H1 (cell line): ENCODE measurements at regions not wholly inside any gene's neighbourhood (a gene's known extent, or its start where the extent isn't known, plus 50 kb on each side); places are given as distances from the start of the nearest gene placed in this dataset.

Experiments used
- POLR2AphosphoS5 ChIP-seq: IDR thresholded peaks from 2 replicates; pipeline ENCODE4 v1.6.1; 2011; ENCODE audit warnings: low read depth, low read length
- SP1 ChIP-seq: IDR thresholded peaks from 2 replicates; pipeline ENCODE4 v1.6.1; 2011; ENCODE audit warnings: low read depth, low read length
- SRF ChIP-seq: IDR thresholded peaks from 2 replicates; pipeline ENCODE4 v1.6.1; 2011; ENCODE audit warnings: mild to moderate bottlenecking, low read depth, low read length, moderate library complexity
- TAF1 ChIP-seq: IDR thresholded peaks from 2 replicates; pipeline ENCODE4 v1.6.1; 2011; ENCODE audit warnings: mild to moderate bottlenecking, low read depth, low read length
- YY1 ChIP-seq: IDR thresholded peaks from 2 replicates; pipeline ENCODE4 v1.6.1; 2011; ENCODE audit warnings: low read depth, mild to moderate bottlenecking, low read length
- TF ChIP-seq, protein P1 (sequence below), 3 experiments: IDR thresholded peaks; 1 replicate in 2 of 3; 2 replicates in 1 of 3; pipeline versions ENCODE4 v1.5.1 to v1.6.1; 2011; ENCODE audit warnings: low read length in 3 of 3, mild to moderate bottlenecking in 3 of 3, inconsistent platforms in 2 of 3, low read depth in 1 of 3, moderate library complexity in 1 of 3; ENCODE audit not compliant: insufficient read depth in 1 of 3; ENCODE audit errors: control extremely low read depth in 1 of 3
- TF ChIP-seq, protein P2 (sequence below): IDR thresholded peaks from 2 replicates; pipeline ENCODE4 v1.6.1; 2012; ENCODE audit warnings: inconsistent platforms

DNA sequence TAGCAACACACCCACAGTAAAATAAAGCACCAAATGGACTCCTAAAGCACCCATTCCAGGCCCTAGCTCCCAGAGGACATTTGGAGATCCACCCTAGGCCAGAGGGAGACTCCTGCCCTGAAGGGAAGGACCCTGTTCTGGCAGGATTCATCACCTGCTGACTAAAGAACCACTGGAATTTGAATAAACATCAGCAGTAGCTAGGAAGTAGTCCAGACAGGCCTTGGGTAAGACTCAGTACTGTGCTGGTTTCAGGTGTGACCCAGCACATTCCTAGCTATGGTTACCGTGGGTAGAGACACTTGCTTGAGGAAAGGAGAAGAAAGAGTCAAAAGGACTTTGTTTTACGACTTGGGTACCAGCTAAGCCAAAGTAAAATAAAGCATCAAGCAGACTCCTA, 92.7 kb upstream of the LRRC7 start:
- TF ChIP-seq TAF1 (no peak), SP1 (no peak), POLR2AphosphoS5 (no peak), SRF (no peak), YY1 (no peak)
- TF ChIP-seq, protein P1, sequence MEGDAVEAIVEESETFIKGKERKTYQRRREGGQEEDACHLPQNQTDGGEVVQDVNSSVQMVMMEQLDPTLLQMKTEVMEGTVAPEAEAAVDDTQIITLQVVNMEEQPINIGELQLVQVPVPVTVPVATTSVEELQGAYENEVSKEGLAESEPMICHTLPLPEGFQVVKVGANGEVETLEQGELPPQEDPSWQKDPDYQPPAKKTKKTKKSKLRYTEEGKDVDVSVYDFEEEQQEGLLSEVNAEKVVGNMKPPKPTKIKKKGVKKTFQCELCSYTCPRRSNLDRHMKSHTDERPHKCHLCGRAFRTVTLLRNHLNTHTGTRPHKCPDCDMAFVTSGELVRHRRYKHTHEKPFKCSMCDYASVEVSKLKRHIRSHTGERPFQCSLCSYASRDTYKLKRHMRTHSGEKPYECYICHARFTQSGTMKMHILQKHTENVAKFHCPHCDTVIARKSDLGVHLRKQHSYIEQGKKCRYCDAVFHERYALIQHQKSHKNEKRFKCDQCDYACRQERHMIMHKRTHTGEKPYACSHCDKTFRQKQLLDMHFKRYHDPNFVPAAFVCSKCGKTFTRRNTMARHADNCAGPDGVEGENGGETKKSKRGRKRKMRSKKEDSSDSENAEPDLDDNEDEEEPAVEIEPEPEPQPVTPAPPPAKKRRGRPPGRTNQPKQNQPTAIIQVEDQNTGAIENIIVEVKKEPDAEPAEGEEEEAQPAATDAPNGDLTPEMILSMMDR (IDR thresholded peaks at IDR 0.05; ENCODE audit: control extremely low read depth in 1 of 3, insufficient read depth in 1 of 3, low read depth in 1 of 3, low read length in 3 of 3) = no peak
- TF ChIP-seq, protein P2, sequence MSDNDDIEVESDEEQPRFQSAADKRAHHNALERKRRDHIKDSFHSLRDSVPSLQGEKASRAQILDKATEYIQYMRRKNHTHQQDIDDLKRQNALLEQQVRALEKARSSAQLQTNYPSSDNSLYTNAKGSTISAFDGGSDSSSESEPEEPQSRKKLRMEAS = no peak
